ENCODE measurements at regions not wholly inside any gene's neighbourhood (a gene's known extent, or its start where the extent isn't known, plus 50 kb on each side); places are given as distances from the start of the nearest gene placed in this dataset.
A peak's percentile ranks its signal among the peaks of the same experiment; 100 is the strongest.

DNA sequence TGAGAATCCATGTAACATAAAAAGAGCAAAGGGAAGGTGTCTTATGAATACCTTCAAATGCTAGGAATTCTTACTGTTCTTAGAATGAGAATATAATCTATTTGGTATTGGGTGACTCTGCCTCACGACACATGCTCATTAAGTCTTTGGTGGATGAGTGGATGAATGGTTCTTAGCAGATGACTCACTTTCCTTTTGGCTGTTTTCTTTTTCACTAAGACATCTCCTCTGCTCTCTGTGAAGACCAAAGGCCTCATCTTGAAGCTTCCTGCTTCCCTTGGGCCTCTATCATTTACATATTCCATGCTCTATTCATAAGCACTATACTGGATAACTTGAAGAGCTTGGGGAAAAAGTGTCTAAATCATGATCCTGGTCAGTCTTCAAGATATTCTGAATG is 468.1 kb downstream of the SPATA31D1 start:
- no peak for TF ChIP-seq CTCF (IDR thresholded peaks at IDR 0.05; ENCODE audit: insufficient read depth, low read length, severe bottlenecking)
- Histone ChIP-seq H3K36me3 (ENCODE audit: control insufficient read depth, insufficient read depth, low read length) (no peaks in the 10 kb centered on the region), H3K4me3 (ENCODE audit: low read depth, low read length) (no peak overlapping the region), H3K27me3 (ENCODE audit: control insufficient read depth, insufficient read depth, low read length) (no peaks in the 10 kb centered on the region)
- DNase-seq (ENCODE audit: low read depth) = peak; percentile 71
- FAIRE-seq = no peak

DNA sequence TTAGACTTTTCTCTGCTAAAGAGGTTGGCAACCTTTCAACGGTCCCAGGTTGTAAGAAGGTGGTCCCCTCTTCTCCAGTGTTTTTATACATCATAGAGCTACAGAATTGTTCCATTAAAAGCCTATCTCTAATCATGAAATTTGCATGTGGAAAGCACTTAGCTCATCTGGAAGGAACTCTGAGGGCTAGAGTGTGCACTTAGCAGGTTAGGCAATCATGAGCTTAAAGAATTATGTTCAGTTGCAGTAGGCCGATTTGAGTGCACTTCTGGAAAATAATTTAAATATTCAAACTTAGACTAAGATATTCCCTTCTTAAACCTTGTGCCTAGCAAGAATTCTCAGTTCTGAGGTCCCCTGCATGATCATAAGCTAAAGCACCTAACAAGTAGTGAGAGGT is 468.7 kb downstream of the SPATA31D1 start:
- Histone ChIP-seq H3K4me3 (ENCODE audit: low read depth, low read length) (no peak overlapping the region), H3K36me3 (ENCODE audit: control insufficient read depth, insufficient read depth, low read length) (no peaks in the 10 kb centered on the region), H3K27me3 (ENCODE audit: control insufficient read depth, insufficient read depth, low read length) (no peaks in the 10 kb centered on the region)
- FAIRE-seq (no peak), DNase-seq (ENCODE audit: low read depth) (no peak)
- TF ChIP-seq CTCF (IDR thresholded peaks at IDR 0.05; ENCODE audit: insufficient read depth, low read length, severe bottlenecking) = no peak

DNA sequence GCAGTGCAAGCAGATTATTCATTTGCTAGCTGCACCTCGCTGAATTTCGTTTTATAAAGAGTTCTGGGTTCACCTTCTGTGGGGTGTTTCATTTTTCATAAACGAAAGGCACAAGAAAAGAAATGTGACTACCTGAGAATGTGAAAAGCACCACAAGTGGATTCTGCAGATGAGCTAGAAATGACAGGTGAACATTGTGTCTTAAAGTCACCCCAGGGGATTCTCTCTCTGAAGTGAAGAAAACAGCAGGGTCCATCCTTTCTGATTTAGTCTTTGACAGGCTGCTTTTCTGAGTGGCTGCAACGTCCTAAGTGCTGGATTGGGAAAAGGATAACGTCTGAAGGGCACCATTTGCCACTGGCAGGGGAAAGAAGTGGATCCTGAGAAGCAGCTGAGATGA is 469.3 kb downstream of the SPATA31D1 start:
- Histone ChIP-seq H3K36me3 (ENCODE audit: control insufficient read depth, insufficient read depth, low read length) (no peaks in the 10 kb centered on the region), H3K27me3 (ENCODE audit: control insufficient read depth, insufficient read depth, low read length) (no peaks in the 10 kb centered on the region), H3K4me3 (ENCODE audit: low read depth, low read length) (no peak overlapping the region)
- DNase-seq (ENCODE audit: low read depth) (no peak), FAIRE-seq (no peak)
- TF ChIP-seq CTCF (IDR thresholded peaks at IDR 0.05; ENCODE audit: insufficient read depth, low read length, severe bottlenecking) = no peak

- DNase-seq (ENCODE audit: low read depth) = no peak
- no peak for FAIRE-seq
- H3K36me3 ChIP-seq (ENCODE audit: control insufficient read depth, insufficient read depth, low read length) = no peaks in the 10 kb centered on the region
- H3K27me3 ChIP-seq (ENCODE audit: control insufficient read depth, insufficient read depth, low read length) = no peaks in the 10 kb centered on the region
- TF ChIP-seq CTCF (IDR thresholded peaks at IDR 0.05; ENCODE audit: insufficient read depth, low read length, severe bottlenecking) = no peak
- H3K4me3 ChIP-seq (ENCODE audit: low read depth, low read length) = no peak overlapping the region
Observed at GRCh38 chr9:82458296-82458695, 469.7 kb downstream of the SPATA31D1 start.

DNA sequence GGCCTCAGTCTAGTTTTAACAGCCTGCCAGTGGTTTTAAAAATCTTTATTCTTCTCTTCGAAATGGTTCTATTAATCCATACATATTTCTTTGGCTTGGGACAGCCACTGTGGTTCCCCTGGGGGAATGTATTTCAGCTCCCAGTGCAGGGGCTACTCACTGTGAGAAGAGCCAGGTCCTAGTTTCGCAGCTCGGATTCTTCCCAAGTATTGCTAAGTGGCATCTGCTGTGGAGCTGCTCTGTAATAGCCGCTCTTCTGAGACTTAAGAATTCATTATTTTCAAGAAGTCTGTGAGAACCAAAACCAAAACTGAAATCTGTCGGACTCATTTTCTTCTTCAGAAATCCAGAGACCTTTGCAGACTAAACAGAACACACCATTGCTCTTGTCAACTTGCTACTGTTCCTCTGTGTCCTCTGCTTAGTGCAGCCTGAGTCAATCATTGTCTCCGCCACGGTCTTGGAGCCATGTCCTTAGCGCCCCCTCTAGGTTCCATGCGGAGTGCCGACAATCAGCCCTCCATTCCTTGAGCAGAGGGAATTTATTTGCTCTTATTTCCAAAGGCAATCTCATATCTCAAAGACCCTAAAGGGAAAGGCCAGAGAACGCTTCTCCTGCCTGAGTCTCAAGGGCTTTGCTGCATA is 478.2 kb downstream of the SPATA31D1 start:
- TF ChIP-seq CTCF (IDR thresholded peaks at IDR 0.05; ENCODE audit: insufficient read depth, low read length, severe bottlenecking) = peak; percentile 13
- DNase-seq (ENCODE audit: low read depth) (no peak), FAIRE-seq (no peak)
- Histone ChIP-seq H3K36me3 (ENCODE audit: control insufficient read depth, insufficient read depth, low read length) (no peaks in the 10 kb centered on the region), H3K4me3 (ENCODE audit: low read depth, low read length) (no peak overlapping the region), H3K27me3 (ENCODE audit: control insufficient read depth, insufficient read depth, low read length) (no peaks in the 10 kb centered on the region)

- DNase-seq (ENCODE audit: low read depth) = no peak
- no peak for TF ChIP-seq CTCF (IDR thresholded peaks at IDR 0.05; ENCODE audit: insufficient read depth, low read length, severe bottlenecking)
- Histone ChIP-seq H3K36me3 (ENCODE audit: control insufficient read depth, insufficient read depth, low read length) (no peaks in the 10 kb centered on the region), H3K4me3 (ENCODE audit: low read depth, low read length) (no peak overlapping the region), H3K27me3 (ENCODE audit: control insufficient read depth, insufficient read depth, low read length) (no peaks in the 10 kb centered on the region)
- FAIRE-seq = no peak
Observed at GRCh38 chr9:82467436-82467835, 478.9 kb downstream of the SPATA31D1 start.

Measured in bronchial epithelial cell (primary cell).